K562 (cell line): ENCODE measurements at regions not wholly inside any gene's neighbourhood (a gene's known extent, or its start where the extent isn't known, plus 50 kb on each side); places are given as distances from the start of the nearest gene placed in this dataset.

ENCODE experiments used
- ATAC-seq: fragments of 200-7000 bp; cut with Tn5 transposase; 3 replicates; pipeline ENCODE4 v1.9.1; 2020; ENCODE audit warnings: moderate library complexity
- BruUV-seq: library from RNA; stranded (reverse); fragments of 400-500 nt; replicated peaks from 2 replicates; lab custom pipeline; 2021; lab: Mats Ljungman, UMichigan
- CTCF ChIA-PET: fragments of 300-600 bp; formaldehyde crosslinking; extraction: SDS; loops from one replicate; lab custom pipeline; 2021; ENCODE audit warnings: low intra/inter-chr PET ratio; lab: Yijun Ruan, JAX
- POLR2A ChIA-PET: fragments of 300-600, 350-650 bp; sonication (Branson Sonifier 250); formaldehyde crosslinking; extraction: SDS; loops from one replicate; lab custom pipeline; 2021; ENCODE audit warnings: antibody characterized with exemption, inconsistent platforms; lab: Yijun Ruan, JAX
- DNase-seq, 4 experiments: peaks; one replicate each; pipeline versions ENCODE4 v3.0.0 to v3.0.0-alpha.2; 2011 to 2018; ENCODE audit warnings: low spot score in 3 of 4, mixed read lengths in 3 of 4; ENCODE audit errors: extremely low read depth in 1 of 4
- FAIRE-seq: peaks from 2 replicates; lab custom pipeline; 2011; peaks lifted over from hg19 to GRCh38; lab: Jason Lieb, UNC
- H2AFZ ChIP-seq: 2 replicates; pipeline ENCODE4 v1.6.0; 2011; ENCODE audit warnings: low read depth, low read length, control low read depth, inconsistent platforms
- H3K27ac ChIP-seq: fragments of 200-600 bp; 3 replicates; pipeline ENCODE4 v1.8.0; 2011; ENCODE audit warnings: low read depth, mild to moderate bottlenecking, control low read depth, inconsistent platforms, low read length, moderate library complexity, mixed read lengths; ENCODE audit errors: extremely low read depth
- H3K27me3 ChIP-seq, 2 experiments: fragments of 300-600 bp in 1 of 2; 2 replicates in 1 of 2; 3 replicates in 1 of 2; pipeline versions ENCODE4 v1.6.0 to v1.8.0; 2011; ENCODE audit warnings: inconsistent platforms in 2 of 2, low read length in 2 of 2, mild to moderate bottlenecking in 1 of 2, mixed read lengths in 1 of 2, moderate library complexity in 1 of 2; ENCODE audit not compliant: control insufficient read depth in 2 of 2, insufficient read depth in 2 of 2
- H3K36me3 ChIP-seq: fragments of 300-600 bp; 3 replicates; pipeline ENCODE4 v1.8.0; 2011; ENCODE audit warnings: mild to moderate bottlenecking, low read length, inconsistent platforms; ENCODE audit not compliant: control insufficient read depth, insufficient read depth
- H3K4me1 ChIP-seq, 2 experiments: fragments of 200-600 bp in 1 of 2; replicated peaks in 1 of 2; 2 replicates in 1 of 2; 3 replicates in 1 of 2; pipeline versions ENCODE4 v1.5.1 to v1.8.0; 2011; ENCODE audit warnings: inconsistent platforms in 2 of 2, low read length in 2 of 2, mild to moderate bottlenecking in 1 of 2, mixed read lengths in 1 of 2, moderate library complexity in 1 of 2; ENCODE audit not compliant: control insufficient read depth in 2 of 2, insufficient read depth in 2 of 2
- H3K4me2 ChIP-seq: 2 replicates; pipeline ENCODE4 v1.6.1; 2011; ENCODE audit warnings: low read length, control low read depth, inconsistent platforms, mixed read lengths; ENCODE audit not compliant: insufficient read depth
- H3K4me3 ChIP-seq: fragments of 200-600 bp; sonication (generic), shearing (Covaris generic); 2 replicates; pipeline ENCODE4 v1.5.1; 2016; ENCODE audit warnings: control low read depth, inconsistent platforms
- H3K79me2 ChIP-seq: fragments of 200-600 bp; 3 replicates; pipeline ENCODE4 v1.8.0; 2011; ENCODE audit warnings: low read length, inconsistent platforms; ENCODE audit not compliant: control insufficient read depth, insufficient read depth
- H3K9ac ChIP-seq, 2 experiments: 2 replicates each; pipeline versions ENCODE4 v1.6.0 to v1.6.1; 2011; ENCODE audit warnings: low read depth in 2 of 2, low read length in 2 of 2, control low read depth in 1 of 2, inconsistent platforms in 1 of 2, mild to moderate bottlenecking in 1 of 2, mixed read lengths in 1 of 2; ENCODE audit not compliant: insufficient read depth in 1 of 2
- H3K9me1 ChIP-seq: one replicate; pipeline ENCODE4 v1.6.0; 2011; ENCODE audit warnings: inconsistent platforms, mild to moderate bottlenecking, low read length, moderate library complexity; ENCODE audit not compliant: control insufficient read depth, insufficient read depth
- H3K9me3 ChIP-seq: replicated peaks from 2 replicates; pipeline ENCODE4 v1.5.1; 2011; ENCODE audit warnings: low read depth, low read length, inconsistent platforms; ENCODE audit not compliant: control insufficient read depth, insufficient read depth
- H4K20me1 ChIP-seq: replicated peaks from 2 replicates; pipeline ENCODE4 v1.6.1; 2011; ENCODE audit warnings: low read length, inconsistent platforms, mixed read lengths; ENCODE audit not compliant: control insufficient read depth, insufficient read depth
- CHD7 ChIP-seq: fragments of 200-600 bp; sonication (generic); IDR thresholded peaks from one replicate; pipeline ENCODE4 v1.6.1; 2012; ENCODE audit warnings: mild to moderate bottlenecking, low read depth, low read length, inconsistent platforms
- DACH1 ChIP-seq: fragments of 450-650 bp; IDR thresholded peaks from 2 replicates; pipeline ENCODE4 v1.6.1; 2018; ENCODE audit not compliant: partially characterized antibody
- FOXA1 ChIP-seq: fragments of 450-650 bp; IDR thresholded peaks from 2 replicates; pipeline ENCODE4 v1.6.1; 2016; ENCODE audit warnings: mild to moderate bottlenecking, borderline replicate concordance
- HMG20A ChIP-seq: fragments of 450-650 bp; formaldehyde crosslinking; conservative IDR thresholded peaks from 2 replicates; pipeline ENCODE4 v1.4.0; 2020; ENCODE audit warnings: mild to moderate bottlenecking, mixed read lengths
- NFATC3 ChIP-seq: fragments of 450-650 bp; IDR thresholded peaks from 2 replicates; pipeline ENCODE4 v1.6.1; 2017; ENCODE audit warnings: mild to moderate bottlenecking
- WGBS: fragments of 100-300 bp; shearing (Covaris generic); methylation state at CpG from one replicate; pipeline ENCODE4 v1.1.6; 2016; ENCODE audit warnings: low coverage, mixed read lengths; ENCODE audit not compliant: insufficient coverage; ENCODE audit errors: missing lambda C conversion rate; 5-methylcytosine and 5-hydroxymethylcytosine counted together
- in situ Hi-C: fragments of 300-500 bp; cut with MboI; formaldehyde crosslinking; loops from 4 replicates; pipeline ENCODE4 v1.15.0; 2018; ENCODE audit warnings: inconsistent platforms, mixed read lengths
- intact Hi-C: fragments of 100-400 bp; cut with micrococcal nuclease; formaldehyde crosslinking; loops from 2 replicates; pipeline ENCODE4 v1.14.2; 2022
- TF ChIP-seq, protein P1 (sequence below): fragments of 450-650 bp; conservative IDR thresholded peaks from 2 replicates; pipeline ENCODE4 v1.6.1; 2016; ENCODE audit warnings: missing genetic modification characterization, low read depth, mild to moderate bottlenecking, control low read depth, missing compliant biosample characterization
- TF ChIP-seq, protein P2 (sequence below): IDR thresholded peaks from 3 replicates; pipeline ENCODE4 v1.6.1; 2011; ENCODE audit warnings: borderline replicate concordance, mild to moderate bottlenecking; ENCODE audit not compliant: insufficient read length, insufficient read depth

GRCh38 chr9:1171546-1171945, 121.4 kb downstream of the DMRT2 start:
- Histone ChIP-seq H2AFZ (no peak overlapping the region), H3K36me3 (no peaks in the 10 kb centered on the region), H3K9ac (no peak overlapping the region), H4K20me1 (no peaks in the 10 kb centered on the region), H3K27me3 (no peaks in the 10 kb centered on the region), H3K9me1 (no peaks in the 10 kb centered on the region), H3K4me3 (no peak overlapping the region), H3K79me2 (no peaks in the 10 kb centered on the region), H3K4me2 (no peak overlapping the region), H3K27ac (no peak overlapping the region), H3K9me3 (no peaks in the 10 kb centered on the region), H3K4me1 (no peaks in the 10 kb centered on the region)
- intact Hi-C loops (no loop called here), in situ Hi-C loops (no loop called here)
- ChIA-PET POLR2A (no interaction called here), CTCF (no interaction called here)
- DNase-seq (no peak), FAIRE-seq (no peak), ATAC-seq (no peak)
- 0% methylated on average over 5 of the region's 5 CpGs for WGBS
- no TSS peak for BruUV-seq
- TF ChIP-seq NFATC3: no peak
- TF ChIP-seq DACH1: no peak
- no peak for TF ChIP-seq HMG20A
- TF ChIP-seq, protein P1, sequence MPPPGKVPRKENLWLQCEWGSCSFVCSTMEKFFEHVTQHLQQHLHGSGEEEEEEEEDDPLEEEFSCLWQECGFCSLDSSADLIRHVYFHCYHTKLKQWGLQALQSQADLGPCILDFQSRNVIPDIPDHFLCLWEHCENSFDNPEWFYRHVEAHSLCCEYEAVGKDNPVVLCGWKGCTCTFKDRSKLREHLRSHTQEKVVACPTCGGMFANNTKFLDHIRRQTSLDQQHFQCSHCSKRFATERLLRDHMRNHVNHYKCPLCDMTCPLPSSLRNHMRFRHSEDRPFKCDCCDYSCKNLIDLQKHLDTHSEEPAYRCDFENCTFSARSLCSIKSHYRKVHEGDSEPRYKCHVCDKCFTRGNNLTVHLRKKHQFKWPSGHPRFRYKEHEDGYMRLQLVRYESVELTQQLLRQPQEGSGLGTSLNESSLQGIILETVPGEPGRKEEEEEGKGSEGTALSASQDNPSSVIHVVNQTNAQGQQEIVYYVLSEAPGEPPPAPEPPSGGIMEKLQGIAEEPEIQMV (tag): no peak
- no peak for TF ChIP-seq FOXA1
- no peak for TF ChIP-seq CHD7
- TF ChIP-seq, protein P2, sequence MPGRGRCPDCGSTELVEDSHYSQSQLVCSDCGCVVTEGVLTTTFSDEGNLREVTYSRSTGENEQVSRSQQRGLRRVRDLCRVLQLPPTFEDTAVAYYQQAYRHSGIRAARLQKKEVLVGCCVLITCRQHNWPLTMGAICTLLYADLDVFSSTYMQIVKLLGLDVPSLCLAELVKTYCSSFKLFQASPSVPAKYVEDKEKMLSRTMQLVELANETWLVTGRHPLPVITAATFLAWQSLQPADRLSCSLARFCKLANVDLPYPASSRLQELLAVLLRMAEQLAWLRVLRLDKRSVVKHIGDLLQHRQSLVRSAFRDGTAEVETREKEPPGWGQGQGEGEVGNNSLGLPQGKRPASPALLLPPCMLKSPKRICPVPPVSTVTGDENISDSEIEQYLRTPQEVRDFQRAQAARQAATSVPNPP: no peak
